Sigmoid colon (tissue), 6 donors: ENCODE measurements at regions not wholly inside any gene's neighbourhood (a gene's known extent, or its start where the extent isn't known, plus 50 kb on each side); places are given as distances from the start of the nearest gene placed in this dataset.

Source experiments
- DNase-seq: peaks from one replicate; pipeline ENCODE4 v3.0.0-alpha.2; 2019
- H3K27ac ChIP-seq, 4 donors: fragments of 200-600 bp; sonication (generic); one replicate each; pipeline ENCODE4 v1.5.1; 2016 to 2019; ENCODE audit warnings: mild to moderate bottlenecking in 1 of 4
- H3K27me3 ChIP-seq, 3 donors: fragments of 200-600 bp; sonication (generic); one replicate each; pipeline ENCODE4 v1.5.1; 2019; ENCODE audit warnings: mild to moderate bottlenecking in 1 of 3
- H3K36me3 ChIP-seq, 4 donors: fragments of 200-600 bp; sonication (generic); one replicate each; pipeline ENCODE4 v1.5.1; 2016 to 2019
- H3K4me1 ChIP-seq, 4 donors: fragments of 200-600 bp; sonication (generic); one replicate each; pipeline ENCODE4 v1.5.1; 2017 to 2019
- H3K4me3 ChIP-seq, 4 donors: fragments of 200-600 bp; sonication (generic); one replicate each; pipeline ENCODE4 v1.5.1; 2017 to 2019; ENCODE audit warnings: mild to moderate bottlenecking in 2 of 4, moderate library complexity in 1 of 4
- H3K9me3 ChIP-seq, 4 donors: fragments of 200-600 bp in 3 of 4; sonication (generic) in 3 of 4; one replicate each; pipeline versions ENCODE4 v1.5.1 to v1.6.1; 2013 to 2019
- EP300 ChIP-seq, 4 donors: sonication (generic); formaldehyde crosslinking; IDR thresholded peaks; one replicate each; pipeline ENCODE4 v1.6.1; 2017; ENCODE audit warnings: antibody characterized with exemption in 4 of 4
- POLR2A ChIP-seq, 2 donors: fragments of 450-650 bp; IDR thresholded peaks; one replicate each; pipeline ENCODE4 v1.6.1; 2016; ENCODE audit warnings: antibody characterized with exemption in 2 of 2, mild to moderate bottlenecking in 2 of 2, moderate library complexity in 2 of 2
- POLR2AphosphoS5 ChIP-seq, 4 donors: sonication (generic); formaldehyde crosslinking; IDR thresholded peaks; one replicate each; pipeline ENCODE4 v1.6.1; 2017; ENCODE audit warnings: antibody characterized with exemption in 4 of 4
- WGBS, 2 donors: extraction: QIAGEN DNeasy Blood & Tissue Kit; methylation state at CpG; one replicate each; pipeline ENCODE4 v1.1.7; 2013; 5-methylcytosine and 5-hydroxymethylcytosine counted together
- intact Hi-C: fragments of 100-400 bp; cut with DNase I; formaldehyde crosslinking; loops from one replicate; pipeline ENCODE4 v1.15.1; 2023
- TF ChIP-seq, protein P1 (sequence below), 4 experiments: fragments of 450-650 bp in 3 of 4; fragments of 200-600 bp in 1 of 4; IDR thresholded peaks; one replicate each; pipeline ENCODE4 v1.5.1; 2016 to 2019; ENCODE audit warnings: antibody characterized with exemption in 4 of 4, mild to moderate bottlenecking in 3 of 4, moderate library complexity in 2 of 4
- donor health status: healthy with polysubstance abuse.
- donor health status: healthy.

DNA sequence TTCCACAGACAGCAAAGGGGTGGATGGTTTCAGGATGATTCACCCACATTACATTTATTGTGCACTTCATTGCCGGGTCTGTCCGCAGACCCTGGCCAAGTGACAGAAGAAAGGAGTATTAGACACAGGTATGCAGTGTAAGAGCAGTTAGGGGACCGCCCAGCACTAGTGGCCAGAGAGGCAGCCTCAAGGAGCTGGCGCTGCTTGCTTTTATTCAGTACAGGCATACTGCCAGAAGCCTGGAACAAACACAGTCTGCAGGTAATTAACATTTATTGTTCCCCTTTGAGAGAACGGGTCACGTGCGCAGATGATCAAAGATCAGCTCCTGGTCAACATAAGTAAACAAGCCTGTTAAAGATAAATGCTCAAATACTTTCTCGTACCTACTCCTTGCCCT, 1639.0 kb upstream of the IGFBP7 start:
- 18 to 60% methylated on average over 8 of the region's 8 CpGs for WGBS, 2 donors
- no peaks in the 10 kb centered on the region for H3K9me3 ChIP-seq
- TF ChIP-seq, protein P1, sequence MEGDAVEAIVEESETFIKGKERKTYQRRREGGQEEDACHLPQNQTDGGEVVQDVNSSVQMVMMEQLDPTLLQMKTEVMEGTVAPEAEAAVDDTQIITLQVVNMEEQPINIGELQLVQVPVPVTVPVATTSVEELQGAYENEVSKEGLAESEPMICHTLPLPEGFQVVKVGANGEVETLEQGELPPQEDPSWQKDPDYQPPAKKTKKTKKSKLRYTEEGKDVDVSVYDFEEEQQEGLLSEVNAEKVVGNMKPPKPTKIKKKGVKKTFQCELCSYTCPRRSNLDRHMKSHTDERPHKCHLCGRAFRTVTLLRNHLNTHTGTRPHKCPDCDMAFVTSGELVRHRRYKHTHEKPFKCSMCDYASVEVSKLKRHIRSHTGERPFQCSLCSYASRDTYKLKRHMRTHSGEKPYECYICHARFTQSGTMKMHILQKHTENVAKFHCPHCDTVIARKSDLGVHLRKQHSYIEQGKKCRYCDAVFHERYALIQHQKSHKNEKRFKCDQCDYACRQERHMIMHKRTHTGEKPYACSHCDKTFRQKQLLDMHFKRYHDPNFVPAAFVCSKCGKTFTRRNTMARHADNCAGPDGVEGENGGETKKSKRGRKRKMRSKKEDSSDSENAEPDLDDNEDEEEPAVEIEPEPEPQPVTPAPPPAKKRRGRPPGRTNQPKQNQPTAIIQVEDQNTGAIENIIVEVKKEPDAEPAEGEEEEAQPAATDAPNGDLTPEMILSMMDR (IDR thresholded peaks at IDR 0.05): no peak
- TF ChIP-seq POLR2AphosphoS5 (IDR thresholded peaks at IDR 0.05) (no peak), EP300 (IDR thresholded peaks at IDR 0.05) (no peak), POLR2A (IDR thresholded peaks at IDR 0.05) (no peak)
- DNase-seq: no peak
- no peak overlapping the region for H3K4me3 ChIP-seq
- no peaks in the 10 kb centered on the region for H3K4me1 ChIP-seq
- H3K27me3 ChIP-seq: no peaks in the 10 kb centered on the region
- H3K36me3 ChIP-seq: no peaks in the 10 kb centered on the region
- intact Hi-C loops: no loop called here
- H3K27ac ChIP-seq: no peak overlapping the region

DNA sequence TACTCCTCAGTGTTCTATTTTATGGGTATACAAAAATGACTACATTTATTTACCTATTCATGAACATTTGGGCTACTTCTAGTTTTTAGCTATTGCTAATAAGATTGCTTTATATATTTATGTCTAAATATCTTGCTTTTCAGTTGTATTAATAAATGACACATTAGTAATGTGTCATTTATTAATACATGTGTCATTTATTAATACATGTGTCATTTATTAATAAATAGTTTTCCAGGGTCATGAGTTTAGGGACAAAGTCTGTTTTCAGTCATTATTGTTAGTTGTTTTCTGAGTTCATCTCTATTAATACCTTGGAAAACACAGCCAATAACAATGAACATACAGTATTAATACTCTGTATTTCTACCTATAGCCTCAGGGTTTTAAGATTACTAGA, 1630.7 kb upstream of the IGFBP7 start:
- DNase-seq: no peak
- intact Hi-C loops: no loop called here
- Histone ChIP-seq H3K27ac (no peak overlapping the region), H3K4me3 (no peak overlapping the region), H3K4me1 (no peaks in the 10 kb centered on the region), H3K36me3 (no peaks in the 10 kb centered on the region), H3K9me3 (no peaks in the 10 kb centered on the region), H3K27me3 (no peaks in the 10 kb centered on the region)
- TF ChIP-seq POLR2A (IDR thresholded peaks at IDR 0.05) (no peak), EP300 (IDR thresholded peaks at IDR 0.05) (no peak)

DNA sequence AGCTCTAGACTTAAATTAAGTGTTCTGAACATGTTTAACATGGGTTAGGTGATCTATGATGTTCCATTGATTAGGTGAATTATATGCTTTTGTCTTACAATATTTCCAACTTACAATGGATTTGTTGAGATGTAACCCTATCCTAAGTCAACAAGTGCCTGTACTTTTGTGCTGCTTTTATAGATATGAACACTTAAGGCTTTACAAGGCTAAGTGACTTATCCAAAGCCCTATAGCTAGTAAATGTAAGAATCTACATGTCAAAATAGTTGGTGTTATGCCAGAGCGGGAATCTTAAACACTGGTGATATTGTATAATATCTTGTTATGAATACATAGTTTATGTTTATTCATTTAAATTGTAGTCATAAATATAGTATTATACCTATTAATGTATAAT, 1629.1 kb upstream of the IGFBP7 start:
- no peaks in the 10 kb centered on the region for H3K9me3 ChIP-seq
- H3K36me3 ChIP-seq: no peaks in the 10 kb centered on the region
- H3K4me3 ChIP-seq: no peak overlapping the region
- 93 to 99% methylated on average over 1 of the region's 1 CpG for WGBS, 2 donors
- intact Hi-C loops: no loop called here
- TF ChIP-seq EP300 (IDR thresholded peaks at IDR 0.05): no peak
- no peak overlapping the region for H3K27ac ChIP-seq
- no peaks in the 10 kb centered on the region for H3K4me1 ChIP-seq
- H3K27me3 ChIP-seq: no peaks in the 10 kb centered on the region
- DNase-seq: no peak

DNA sequence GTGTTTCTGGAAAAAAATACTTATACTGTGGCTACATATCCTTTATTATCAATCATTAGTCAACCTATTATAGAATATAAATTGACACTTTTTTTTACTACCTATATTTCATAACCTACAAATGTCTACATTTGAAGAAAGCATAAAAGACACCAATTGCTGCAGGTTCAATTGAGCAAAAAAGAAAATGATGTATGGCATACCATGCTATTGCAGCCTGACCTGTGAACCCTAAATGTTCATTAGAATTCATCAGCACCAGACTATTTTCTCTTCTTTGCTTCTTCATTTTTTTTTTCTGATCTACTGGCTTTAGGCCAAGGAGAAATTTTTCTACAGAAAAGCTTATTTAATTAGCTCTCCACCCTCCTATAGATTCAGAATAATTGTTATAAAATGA, 1628.2 kb upstream of the IGFBP7 start:
- no peak for TF ChIP-seq POLR2AphosphoS5 (IDR thresholded peaks at IDR 0.05)
- TF ChIP-seq POLR2A (IDR thresholded peaks at IDR 0.05): no peak
- TF ChIP-seq, protein P1 (IDR thresholded peaks at IDR 0.05): no peak
- no peak for TF ChIP-seq EP300 (IDR thresholded peaks at IDR 0.05)
- Histone ChIP-seq H3K4me3 (no peak overlapping the region), H3K27me3 (no peaks in the 10 kb centered on the region), H3K9me3 (no peaks in the 10 kb centered on the region), H3K36me3 (no peaks in the 10 kb centered on the region), H3K27ac (no peak overlapping the region), H3K4me1 (no peaks in the 10 kb centered on the region)
- intact Hi-C loops: no loop called here
- DNase-seq: no peak

DNA sequence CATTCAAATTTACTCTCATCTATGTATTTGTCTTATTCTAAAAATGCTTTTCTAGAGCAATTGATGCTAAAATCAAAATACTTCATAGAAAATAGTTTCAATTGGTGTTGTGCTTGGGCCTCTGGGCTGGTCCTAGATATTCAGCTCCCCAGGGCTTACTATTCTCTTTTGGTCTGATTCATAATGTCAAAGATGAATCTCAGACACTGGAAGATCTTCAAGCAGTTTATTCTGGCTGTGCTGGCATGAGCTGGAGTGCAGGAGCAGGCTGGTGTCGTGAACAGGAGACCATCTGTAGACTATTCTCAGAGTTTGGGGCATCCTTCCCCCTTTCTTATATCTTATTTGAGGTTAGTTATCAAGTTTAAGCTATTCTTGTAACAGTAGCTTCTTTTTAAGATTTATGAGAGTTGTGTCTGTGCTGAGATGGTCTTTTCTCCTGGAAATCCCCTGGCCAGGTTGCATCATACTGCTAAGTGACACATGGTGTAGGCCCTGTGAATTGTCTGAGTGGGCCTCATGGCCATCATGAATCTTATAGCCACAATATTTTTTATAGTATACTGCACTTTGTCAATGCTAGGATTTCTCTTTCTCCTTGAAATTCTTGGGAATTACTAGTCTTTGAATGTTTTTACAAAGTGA, 1624.0 kb upstream of the IGFBP7 start:
- 60 to 62% methylated on average over 1 of the region's 1 CpG for WGBS, 2 donors
- TF ChIP-seq POLR2AphosphoS5 (IDR thresholded peaks at IDR 0.05) (no peak), POLR2A (IDR thresholded peaks at IDR 0.05) (no peak), EP300 (IDR thresholded peaks at IDR 0.05) (no peak)
- TF ChIP-seq, protein P1 (IDR thresholded peaks at IDR 0.05): no peak
- H3K36me3 ChIP-seq: no peaks in the 10 kb centered on the region

GRCh38 chr4:58732973-58733372, 1622.8 kb upstream of the IGFBP7 start:
- intact Hi-C loops: no loop called here
- Histone ChIP-seq H3K27ac (no peak overlapping the region), H3K4me3 (no peak overlapping the region), H3K27me3 (no peaks in the 10 kb centered on the region), H3K36me3 (no peaks in the 10 kb centered on the region), H3K9me3 (no peaks in the 10 kb centered on the region), H3K4me1 (no peaks in the 10 kb centered on the region)
- DNase-seq: no peak
- TF ChIP-seq, protein P1 (IDR thresholded peaks at IDR 0.05): no peak
- no peak for TF ChIP-seq POLR2A (IDR thresholded peaks at IDR 0.05)
- TF ChIP-seq POLR2AphosphoS5 (IDR thresholded peaks at IDR 0.05): no peak
- no peak for TF ChIP-seq EP300 (IDR thresholded peaks at IDR 0.05)
- 90 to 93% methylated on average over 2 of the region's 2 CpGs for WGBS, 2 donors

More for the DNA sequence above, 1624.0 kb upstream of the IGFBP7 start:
- Histone ChIP-seq H3K9me3 (no peaks in the 10 kb centered on the region), H3K4me1 (no peaks in the 10 kb centered on the region), H3K4me3 (no peak overlapping the region), H3K27ac (no peak overlapping the region), H3K27me3 (no peaks in the 10 kb centered on the region)
- intact Hi-C loops: no loop called here
- DNase-seq: no peak
